CD4-positive, alpha-beta T cell treated with Interleukin-17A for 4 hours (primary cell): ENCODE measurements at regions not wholly inside any gene's neighbourhood (a gene's known extent, or its start where the extent isn't known, plus 50 kb on each side); places are given as distances from the start of the nearest gene placed in this dataset.
"Not testable (repeated sequence)": the region's sequence is repeated elsewhere in the genome, so short reads cannot be mapped to it uniquely, and the experiment has no call there.

Source experiments
- DNase-seq: peaks from one replicate; pipeline ENCODE4 v3.0.0-alpha.2; 2020; ENCODE audit warnings: mixed read lengths

- no peak for DNase-seq
Observed at GRCh38 chr5:123721675-123722276, 209.8 kb downstream of the CSNK1G3 start.

GRCh38 chr5:123720955-123721354, 209.0 kb downstream of the CSNK1G3 start:
- DNase-seq: no peak

- DNase-seq: no peak
Observed at GRCh38 chr5:123720339-123720738, 208.4 kb downstream of the CSNK1G3 start.

GRCh38 chr5:123719004-123719403, 207.0 kb downstream of the CSNK1G3 start:
- no peak for DNase-seq

GRCh38 chr5:123718238-123718637, 206.3 kb downstream of the CSNK1G3 start:
- DNase-seq: no peak

- DNase-seq: no peak
Observed at GRCh38 chr5:123717139-123717538, 205.2 kb downstream of the CSNK1G3 start.

- no peak for DNase-seq
Observed at GRCh38 chr5:123710031-123710430, 198.1 kb downstream of the CSNK1G3 start.

- no peak for DNase-seq
Observed at GRCh38 chr5:123709422-123709821, 197.4 kb downstream of the CSNK1G3 start.

GRCh38 chr5:123708074-123708806, 196.3 kb downstream of the CSNK1G3 start:
- no peak for DNase-seq

GRCh38 chr5:123706531-123706930, 194.6 kb downstream of the CSNK1G3 start:
- DNase-seq: no peak

GRCh38 chr5:123705741-123706140, 193.8 kb downstream of the CSNK1G3 start:
- DNase-seq: no peak

- no peak for DNase-seq
Observed at GRCh38 chr5:123701511-123702200, 189.7 kb downstream of the CSNK1G3 start.

GRCh38 chr5:123700624-123701287, 188.8 kb downstream of the CSNK1G3 start:
- no peak for DNase-seq

- DNase-seq: no peak
Observed at GRCh38 chr5:123699571-123699970, 187.6 kb downstream of the CSNK1G3 start.

GRCh38 chr5:123698937-123699336, 187.0 kb downstream of the CSNK1G3 start:
- DNase-seq: not testable (repeated sequence)

GRCh38 chr5:123696921-123697341, 185.0 kb downstream of the CSNK1G3 start:
- no peak for DNase-seq

GRCh38 chr5:123690821-123691220, 178.8 kb downstream of the CSNK1G3 start:
- DNase-seq: no peak

- DNase-seq: no peak
Observed at GRCh38 chr5:123681061-123681460, 169.1 kb downstream of the CSNK1G3 start.

GRCh38 chr5:123673107-123673506, 161.1 kb downstream of the CSNK1G3 start:
- no peak for DNase-seq

- no peak for DNase-seq
Observed at GRCh38 chr5:123671711-123672456, 159.9 kb downstream of the CSNK1G3 start.

- peak; percentile 27 for DNase-seq
Observed at GRCh38 chr5:123671042-123671441, 159.1 kb downstream of the CSNK1G3 start.
